Stromal cell of bone marrow (primary cell): ENCODE measurements at regions not wholly inside any gene's neighbourhood (a gene's known extent, or its start where the extent isn't known, plus 50 kb on each side); places are given as distances from the start of the nearest gene placed in this dataset.

Experiments used
- DNase-seq: peaks from one replicate; pipeline ENCODE4 v3.0.0-alpha.2; 2012; ENCODE audit warnings: low read depth

DNA sequence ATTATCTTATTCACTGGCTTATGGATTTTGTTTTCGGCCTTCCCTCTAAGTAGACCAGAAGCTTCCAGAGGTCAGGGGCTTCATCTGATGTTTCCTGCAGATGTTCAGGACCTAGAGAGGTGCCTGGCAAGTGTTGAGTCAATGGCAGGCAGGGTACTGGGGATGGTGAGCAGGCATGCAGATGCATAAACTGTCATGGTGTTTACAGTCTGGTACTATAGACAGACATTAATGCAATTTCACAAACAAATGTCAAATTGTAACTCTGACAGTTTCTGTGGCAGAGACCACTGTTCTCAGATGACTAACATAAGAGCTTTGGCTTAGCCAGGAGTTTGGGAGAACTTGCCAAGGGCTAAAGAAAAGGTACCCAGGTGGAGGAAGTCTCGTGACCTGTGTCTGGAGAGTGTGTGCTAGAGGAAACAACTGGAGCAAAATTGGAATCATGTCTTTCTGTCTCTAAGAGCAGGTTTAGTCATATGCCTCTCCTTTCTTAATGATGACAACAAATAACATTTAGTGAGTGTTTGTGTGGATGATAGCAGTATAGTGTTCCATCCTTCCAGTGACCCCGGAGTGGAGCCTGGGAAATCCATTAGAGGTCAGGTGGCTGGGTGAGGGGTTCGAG lies 53.7 kb upstream of the TRAK1 start:
- no peak for DNase-seq

- DNase-seq, result peak; percentile 95
These were observed 54.7 kb upstream of the TRAK1 start for GRCh38 chr3:42036483-42036823.

DNA sequence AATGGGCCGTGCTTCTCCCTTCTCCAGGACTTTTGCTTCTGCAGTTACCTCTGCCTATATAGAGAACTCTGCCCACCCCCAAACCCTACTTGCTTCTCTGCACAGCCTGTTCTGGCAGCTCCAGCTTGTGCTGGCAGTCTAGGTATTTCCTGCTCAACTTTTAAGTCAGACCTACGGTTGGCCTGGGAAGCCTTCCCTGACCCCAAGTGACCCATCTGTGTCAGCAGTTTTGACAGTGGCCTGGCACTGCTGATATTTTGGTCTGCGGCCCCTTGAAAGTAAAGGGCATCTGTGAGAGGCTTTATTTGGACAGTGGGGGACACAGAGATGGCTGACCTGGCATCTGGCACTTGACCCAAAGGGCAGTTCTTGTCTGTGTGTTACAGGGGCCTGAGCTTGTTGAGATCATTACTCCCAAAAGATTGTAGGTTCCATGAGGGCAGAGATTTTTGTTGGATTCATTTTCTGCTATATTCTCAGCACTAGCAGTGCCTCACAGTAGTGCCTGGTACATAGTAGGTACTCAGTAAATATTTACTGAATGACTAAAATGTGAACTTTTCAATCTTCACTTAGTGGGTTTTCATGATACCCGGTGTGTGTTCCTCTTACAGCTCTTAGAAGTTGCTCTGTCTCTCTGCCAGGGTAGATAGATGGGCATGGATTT lies 55.2 kb upstream of the TRAK1 start:
- no peak for DNase-seq

GRCh38 chr3:42035007-42035406 lies 56.1 kb upstream of the TRAK1 start:
- DNase-seq, result no peak

DNA sequence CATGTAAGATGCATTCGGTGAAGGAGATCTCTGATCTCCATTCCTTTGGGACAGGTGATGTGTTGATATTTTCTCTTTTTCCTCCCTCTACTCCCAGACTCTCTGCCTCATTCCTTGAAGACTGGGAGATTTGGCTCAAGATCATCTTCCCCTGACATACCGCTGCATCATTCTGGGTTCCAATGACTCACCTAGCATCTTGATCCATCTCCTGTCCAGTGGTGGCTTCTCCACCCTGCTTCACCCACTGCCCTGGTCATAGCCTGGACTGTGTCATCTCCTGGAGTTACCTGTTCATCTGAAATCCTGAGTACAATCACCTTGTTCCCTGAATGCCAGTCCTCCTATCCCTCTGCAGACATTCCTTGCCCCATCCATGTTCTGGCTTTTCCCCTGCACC lies 57.4 kb upstream of the TRAK1 start:
- DNase-seq, result no peak

GRCh38 chr3:42032693-42033349 lies 58.3 kb upstream of the TRAK1 start:
- peak; percentile 97 for DNase-seq

- no peak for DNase-seq
These were observed 59.2 kb upstream of the TRAK1 start for GRCh38 chr3:42031808-42032480.

- no peak for DNase-seq
These were observed 62.7 kb upstream of the TRAK1 start for GRCh38 chr3:42028474-42028873.

GRCh38 chr3:42027571-42027970 lies 63.6 kb upstream of the TRAK1 start:
- no peak for DNase-seq

DNA sequence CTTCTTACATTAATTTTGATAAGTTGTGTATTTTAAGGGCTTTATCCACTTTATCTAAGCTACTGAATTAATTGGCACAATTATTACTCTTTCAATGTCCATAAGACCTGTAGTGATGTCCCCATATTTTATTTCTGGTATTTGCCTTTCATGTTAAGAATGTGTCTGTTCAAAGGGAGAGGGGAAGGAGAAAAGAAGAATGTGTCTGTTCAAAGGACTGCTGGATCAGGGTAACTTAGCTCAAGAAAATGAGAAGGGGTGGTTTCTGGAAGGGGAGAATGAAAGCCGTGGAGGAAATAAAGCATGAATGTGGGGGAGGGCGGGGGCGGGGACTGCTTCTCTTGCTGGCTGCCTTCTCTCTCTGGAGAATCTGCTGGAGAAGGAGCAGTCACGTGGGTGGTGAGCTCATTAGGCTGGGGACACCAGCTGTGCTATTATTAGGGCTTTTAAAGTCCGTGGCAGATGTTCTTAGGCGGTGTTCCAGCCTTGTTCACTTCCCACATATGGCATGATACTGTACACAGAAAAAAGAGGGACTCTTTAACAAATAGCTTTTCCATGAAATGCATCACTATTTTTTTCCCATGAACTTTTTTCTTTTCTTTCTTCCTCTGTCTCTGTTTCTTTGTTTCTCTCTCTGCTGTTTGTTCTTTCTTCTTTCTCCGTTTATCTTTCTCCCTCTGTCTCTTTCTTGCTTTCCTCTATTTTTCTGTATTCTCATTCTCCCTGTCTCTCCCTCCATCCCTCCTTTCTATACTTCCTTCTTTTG lies 63.7 kb upstream of the ULK4 start:
- DNase-seq, result peak; percentile 97

DNA sequence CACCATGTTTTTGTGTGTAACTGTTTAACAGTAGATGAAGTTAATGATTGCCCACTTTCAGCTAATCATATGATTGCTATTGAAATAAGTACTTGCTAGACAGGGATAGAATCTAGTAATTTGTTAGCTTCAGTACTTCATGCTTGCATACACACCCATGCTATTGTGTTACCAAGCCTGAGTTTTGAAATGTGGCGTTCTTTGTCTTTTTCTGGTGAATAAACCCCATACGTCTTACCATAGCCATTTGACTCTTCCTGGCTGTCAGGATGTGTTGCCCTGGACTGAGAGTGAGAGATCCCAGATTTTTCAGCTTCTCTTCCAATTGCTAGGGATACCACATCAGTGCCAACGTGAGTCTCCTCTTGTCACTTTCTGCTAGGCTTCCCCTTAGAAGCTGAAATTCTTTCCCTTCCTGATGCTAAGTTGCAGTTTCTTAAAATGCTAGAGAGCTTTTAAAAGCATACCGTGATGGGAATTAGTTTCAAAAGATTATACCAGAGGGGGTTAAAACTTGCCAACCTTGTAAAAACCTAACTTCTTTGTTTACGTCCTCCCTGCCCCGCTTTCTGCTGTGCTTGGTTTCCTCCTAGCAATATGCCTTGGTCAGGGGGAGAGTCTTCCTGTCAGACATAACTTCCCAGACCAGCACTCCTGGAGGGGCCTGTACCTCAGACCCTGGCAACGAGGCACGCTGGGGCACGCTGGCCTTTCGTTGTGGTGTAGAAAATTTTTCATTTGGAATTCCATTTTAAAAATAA lies 62.9 kb upstream of the ULK4 start:
- DNase-seq, result no peak

DNA sequence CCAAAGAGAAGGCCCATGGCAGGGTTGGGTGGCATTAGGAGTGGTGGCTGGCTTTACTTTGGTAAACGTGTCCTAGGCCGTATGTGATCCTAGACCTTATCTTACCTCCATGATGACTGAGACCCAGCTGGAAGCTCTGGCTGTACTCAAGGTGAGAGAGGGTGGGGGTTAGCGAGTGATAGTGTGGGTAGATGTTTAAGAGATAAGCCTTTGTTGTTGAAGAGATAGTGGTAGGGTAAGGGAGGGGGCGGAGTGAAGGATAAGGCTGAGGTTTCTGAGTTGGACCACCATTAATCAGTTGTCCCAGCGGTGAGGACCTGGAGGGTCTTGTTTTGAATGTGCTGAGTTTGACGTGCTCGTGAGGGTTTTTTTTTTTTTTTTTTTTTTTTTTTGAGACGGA lies 61.5 kb upstream of the ULK4 start:
- no peak for DNase-seq

DNA sequence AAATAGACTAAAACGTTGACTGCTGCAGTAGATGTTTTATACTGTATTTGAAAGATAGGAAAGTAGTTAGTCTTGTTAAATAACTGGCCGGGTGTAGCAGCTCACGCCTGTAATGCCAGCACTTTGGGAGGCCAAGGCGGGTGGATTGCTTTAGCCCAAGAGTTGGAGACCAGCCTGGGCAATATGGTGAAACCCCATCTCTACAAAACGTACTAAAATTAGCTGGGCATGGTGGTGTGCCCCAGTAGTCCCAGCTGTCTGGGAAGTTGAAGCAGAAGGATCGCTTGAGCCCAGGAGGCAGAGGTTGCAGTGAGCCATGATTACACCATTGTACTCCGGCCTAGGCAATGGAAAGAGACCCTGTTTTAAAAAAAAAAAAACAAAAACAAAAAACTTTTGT lies 60.5 kb upstream of the ULK4 start:
- no peak for DNase-seq

DNA sequence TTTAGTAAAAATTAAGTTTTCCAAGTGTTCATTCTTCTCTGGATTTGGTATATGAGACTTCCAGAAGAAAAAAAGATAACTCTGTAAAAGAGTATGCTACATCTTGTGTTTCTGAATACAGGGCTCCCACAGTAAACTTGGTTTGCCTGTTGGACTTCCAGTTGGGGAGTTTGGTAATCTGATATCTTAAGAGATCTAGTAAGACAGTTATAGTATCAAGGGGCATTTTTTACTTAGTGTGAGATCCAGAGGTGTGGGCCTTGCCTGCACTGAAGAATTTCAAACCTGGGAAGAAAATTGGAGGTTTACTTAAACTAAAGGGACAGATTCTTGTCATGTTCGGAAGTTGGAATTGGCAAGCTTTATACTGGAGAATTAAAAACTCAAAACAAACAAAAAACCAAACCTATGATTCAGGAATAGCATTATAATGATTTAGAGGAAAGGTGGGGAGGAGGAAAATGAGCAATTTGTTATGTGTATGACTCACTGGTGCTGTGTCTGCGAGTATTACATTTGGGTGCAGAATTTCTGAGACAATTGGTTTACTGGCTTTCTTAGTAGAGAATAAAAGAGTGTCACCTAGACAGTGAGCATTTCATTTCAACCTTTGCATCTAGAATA lies 58.9 kb upstream of the ULK4 start:
- peak; percentile 70 for DNase-seq

- no peak for DNase-seq
These were observed 58.0 kb upstream of the ULK4 start for GRCh38 chr3:42019953-42020260.

GRCh38 chr3:42019144-42019952 lies 57.4 kb upstream of the ULK4 start:
- DNase-seq, result no peak

GRCh38 chr3:42014921-42015533 lies 53.1 kb upstream of the ULK4 start:
- no peak for DNase-seq

DNA sequence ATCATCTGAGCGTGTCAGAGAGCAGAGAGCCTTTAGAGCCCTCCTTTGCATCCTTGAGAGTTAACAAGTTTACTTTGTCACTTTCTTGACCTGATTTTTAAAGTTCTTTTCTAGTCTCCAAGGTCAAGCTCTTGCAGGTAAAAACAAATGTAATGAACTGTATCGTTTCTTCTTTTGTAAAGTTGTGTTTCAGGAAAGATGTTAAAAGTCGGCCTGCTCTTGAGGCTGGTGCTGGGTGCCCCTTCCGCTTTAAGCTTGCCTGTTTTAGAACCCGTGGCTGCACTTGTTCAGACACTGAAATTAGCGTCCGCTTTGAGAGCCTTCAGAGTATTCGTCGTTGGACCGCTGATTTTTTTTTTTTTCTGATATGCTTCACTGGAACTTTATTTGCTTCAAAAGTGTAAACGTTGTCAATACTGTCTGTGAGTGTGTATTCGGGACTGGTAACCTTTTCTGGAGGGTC lies 52.6 kb upstream of the ULK4 start:
- DNase-seq, result no peak

DNA sequence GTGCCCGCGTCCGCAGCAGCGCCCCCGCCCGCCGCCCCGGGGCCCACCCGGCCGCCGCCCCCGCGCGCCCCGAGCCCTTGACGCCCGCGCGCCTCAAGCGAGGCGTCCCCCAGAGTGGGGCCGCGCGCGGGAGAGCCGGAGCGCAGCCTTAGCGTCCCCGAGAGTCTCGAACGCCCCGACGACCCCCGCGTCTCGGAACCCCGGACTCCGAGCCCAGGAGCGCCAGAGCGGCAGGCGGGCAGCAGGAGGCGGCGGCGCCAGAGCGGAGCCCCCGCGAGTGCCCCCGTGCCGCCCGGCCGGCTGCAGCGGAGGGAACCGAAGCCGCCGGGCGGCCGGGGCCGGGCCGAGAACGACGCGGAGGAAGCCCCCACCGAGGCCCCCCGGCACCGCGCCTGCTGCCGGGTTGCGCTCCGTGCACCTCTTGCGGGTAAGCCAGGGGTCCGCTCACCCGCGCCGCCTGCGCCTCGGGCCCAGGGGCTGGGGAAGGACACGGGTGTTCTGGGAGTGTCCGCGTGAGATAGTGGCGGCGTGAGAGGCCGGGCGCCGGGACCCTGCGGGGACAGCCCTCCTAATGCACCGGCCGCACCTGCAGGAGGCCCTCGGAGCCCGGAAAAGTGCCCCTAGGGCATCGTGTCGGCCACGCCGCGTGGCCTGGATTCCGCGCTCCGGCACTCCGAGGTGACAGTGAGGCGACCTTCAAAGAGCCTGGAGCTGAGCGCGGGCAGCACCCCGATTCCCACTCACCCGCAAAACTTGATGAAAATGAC lies 52.0 kb upstream of the ULK4 start:
- no peak for DNase-seq
